ENCODE measurements at regions not wholly inside any gene's neighbourhood (a gene's known extent, or its start where the extent isn't known, plus 50 kb on each side); places are given as distances from the start of the nearest gene placed in this dataset.

GRCh38 chr18:40346146-40346545, 1608.9 kb upstream of the PIK3C3 start:
- H3K4me1 ChIP-seq: no peaks in the 10 kb centered on the region
- H3K27ac ChIP-seq: no peak overlapping the region
- no peaks in the 10 kb centered on the region for H3K36me3 ChIP-seq
- H3K9me3 ChIP-seq: peaks cover 0 to 12% (median 0%) of the 10 kb centered on the region in 8 donors
- H3K4me3 ChIP-seq: no peak overlapping the region
- no peaks in the 10 kb centered on the region for H3K27me3 ChIP-seq (replicated peaks in 1 of 7)
- TF ChIP-seq POLR2AphosphoS5 (IDR thresholded peaks at IDR 0.05): no peak
- TF ChIP-seq POLR2A (IDR thresholded peaks at IDR 0.05): no peak
- TF ChIP-seq CTCF (IDR thresholded peaks at IDR 0.05 in 8 of 11, conservative IDR thresholded peaks at IDR 0.05 in 3 of 11): no peak
- intact Hi-C loops (cut with DNase I; ENCODE audit: low total_unique reads): no loop called here
- no peak for DNase-seq

GRCh38 chr18:40341701-40342100, 1613.3 kb upstream of the PIK3C3 start:
- TF ChIP-seq POLR2A (IDR thresholded peaks at IDR 0.05): no peak
- intact Hi-C loops (cut with DNase I; ENCODE audit: low total_unique reads): no loop called here
- peaks cover 0 to 27% (median 4%) of the 10 kb centered on the region in 8 donors for H3K9me3 ChIP-seq
- H3K27me3 ChIP-seq (replicated peaks in 1 of 7): no peaks in the 10 kb centered on the region
- no peaks in the 10 kb centered on the region for H3K4me1 ChIP-seq
- H3K4me3 ChIP-seq: no peak overlapping the region
- no peaks in the 10 kb centered on the region for H3K36me3 ChIP-seq
- 78 to 87% (median 80%) methylated on average over 3 of the region's 3 CpGs for WGBS, 5 donors
- no peak overlapping the region for H3K27ac ChIP-seq
- no peak for DNase-seq

GRCh38 chr18:40338284-40338683, 1616.8 kb upstream of the PIK3C3 start:
- no peak overlapping the region for H3K27ac ChIP-seq
- no peaks in the 10 kb centered on the region for H3K36me3 ChIP-seq
- H3K9me3 ChIP-seq: peaks cover 0 to 43% (median 4%) of the 10 kb centered on the region in 8 donors
- H3K27me3 ChIP-seq (replicated peaks in 1 of 7): no peaks in the 10 kb centered on the region
- TF ChIP-seq POLR2AphosphoS5 (IDR thresholded peaks at IDR 0.05): no peak
- no peak for TF ChIP-seq CTCF (IDR thresholded peaks at IDR 0.05 in 8 of 11, conservative IDR thresholded peaks at IDR 0.05 in 3 of 11)
- TF ChIP-seq POLR2A (IDR thresholded peaks at IDR 0.05): no peak
- 85 to 98% (median 92%) methylated on average over 1 of the region's 1 CpG for WGBS, 5 donors
- DNase-seq: no peak
- intact Hi-C loops (cut with DNase I; ENCODE audit: low total_unique reads): no loop called here
- no peaks in the 10 kb centered on the region for H3K4me1 ChIP-seq
- H3K4me3 ChIP-seq: no peak overlapping the region

- 64 to 71% (median 68%) methylated on average over 6 of the region's 6 CpGs for whole genome bisulfite sequencing, 5 donors
- Histone ChIP-seq H3K27me3 (replicated peaks in 1 of 7) (no peaks in the 10 kb centered on the region), H3K36me3 (no peaks in the 10 kb centered on the region), H3K9me3 (peaks cover 0 to 31% (median 14%) of the 10 kb centered on the region in 8 donors), H3K4me3 (no peak overlapping the region), H3K4me1 (no peaks in the 10 kb centered on the region), H3K27ac (no peak overlapping the region)
- DNase-seq: no peak
- TF ChIP-seq POLR2A (IDR thresholded peaks at IDR 0.05): no peak
- intact Hi-C loops (cut with DNase I; ENCODE audit: low total_unique reads): no loop called here
Observed at GRCh38 chr18:40326985-40327384, 1628.0 kb upstream of the PIK3C3 start.

- TF ChIP-seq POLR2A (IDR thresholded peaks at IDR 0.05) (no peak), POLR2AphosphoS5 (IDR thresholded peaks at IDR 0.05) (no peak), CTCF (IDR thresholded peaks at IDR 0.05 in 8 of 11, conservative IDR thresholded peaks at IDR 0.05 in 3 of 11) (no peak)
- Histone ChIP-seq H3K27ac (no peak overlapping the region), H3K4me3 (no peak overlapping the region), H3K4me1 (no peaks in the 10 kb centered on the region), H3K9me3 (peaks cover 0 to 21% (median 6%) of the 10 kb centered on the region in 8 donors), H3K27me3 (replicated peaks in 1 of 7) (no peaks in the 10 kb centered on the region), H3K36me3 (no peaks in the 10 kb centered on the region)
- intact Hi-C loops (cut with DNase I; ENCODE audit: low total_unique reads): no loop called here
- no peak for DNase-seq
- WGBS, 5 donors: 67 to 93% (median 91%) methylated on average over 1 of the region's 1 CpG
Observed at GRCh38 chr18:40325988-40326387, 1629.0 kb upstream of the PIK3C3 start.
